Upper lobe of right lung (tissue), 1 donor: ENCODE measurements at regions not wholly inside any gene's neighbourhood (a gene's known extent, or its start where the extent isn't known, plus 50 kb on each side); places are given as distances from the start of the nearest gene placed in this dataset.

Source experiments
- ATAC-seq: fragments of 200-7000 bp; cut with Tn5 transposase; one replicate; pipeline ENCODE4 v1.9.1; 2020; ENCODE audit warnings: mild to moderate bottlenecking, moderate library complexity
- DNase-seq: peaks from one replicate; pipeline ENCODE4 v3.0.0-alpha.2; 2020
- H3K27ac ChIP-seq: fragments of 200-600 bp; one replicate; pipeline ENCODE4 v1.8.0; 2022
- H3K27me3 ChIP-seq: fragments of 200-600 bp; one replicate; pipeline ENCODE4 v1.8.0; 2022; ENCODE audit warnings: mild to moderate bottlenecking
- H3K36me3 ChIP-seq: fragments of 200-600 bp; one replicate; pipeline ENCODE4 v1.8.0; 2022
- H3K4me1 ChIP-seq: fragments of 200-600 bp; one replicate; pipeline ENCODE4 v1.8.0; 2022
- H3K4me3 ChIP-seq: fragments of 200-600 bp; one replicate; pipeline ENCODE4 v1.8.0; 2022; ENCODE audit warnings: mild to moderate bottlenecking
- H3K9me3 ChIP-seq: fragments of 200-600 bp; one replicate; pipeline ENCODE4 v1.8.0; 2022
- CTCF ChIP-seq: fragments of 200-600 bp; IDR thresholded peaks from one replicate; pipeline ENCODE4 v1.8.0; 2022; ENCODE audit warnings: antibody characterized with exemption
- intact Hi-C: fragments of 100-400 bp; cut with DNase I; formaldehyde crosslinking; loops from one replicate; pipeline ENCODE4 v1.11.0; 2022
- donor health status: DM: no; HTN: yes; CAD: no; lungs with severe emphysema.

GRCh38 chr18:37953876-37954275 is 388.3 kb upstream of the CELF4 start:
- intact Hi-C loops: no loop called here
- H3K27ac ChIP-seq: no peak overlapping the region
- no peak overlapping the region for H3K4me3 ChIP-seq
- H3K9me3 ChIP-seq: no peaks in the 10 kb centered on the region
- DNase-seq (no peak), ATAC-seq (no peak)
- no peak for TF ChIP-seq CTCF
- no peaks in the 10 kb centered on the region for H3K36me3 ChIP-seq
- H3K4me1 ChIP-seq: no peaks in the 10 kb centered on the region
- no peaks in the 10 kb centered on the region for H3K27me3 ChIP-seq

GRCh38 chr18:37948471-37948870 is 382.9 kb upstream of the CELF4 start:
- Histone ChIP-seq H3K4me3 (no peak overlapping the region), H3K27me3 (no peaks in the 10 kb centered on the region), H3K4me1 (no peaks in the 10 kb centered on the region), H3K9me3 (no peaks in the 10 kb centered on the region), H3K27ac (no peak overlapping the region), H3K36me3 (no peaks in the 10 kb centered on the region)
- no peak for TF ChIP-seq CTCF
- intact Hi-C loops: no loop called here
- DNase-seq: no peak
- no peak for ATAC-seq

- Histone ChIP-seq H3K27me3 (no peaks in the 10 kb centered on the region), H3K27ac (no peak overlapping the region), H3K4me3 (no peak overlapping the region), H3K4me1 (no peaks in the 10 kb centered on the region), H3K36me3 (no peaks in the 10 kb centered on the region), H3K9me3 (no peaks in the 10 kb centered on the region)
- no peak for DNase-seq
- no peak for TF ChIP-seq CTCF
- intact Hi-C loops: no loop called here
- ATAC-seq: no peak
Measured at GRCh38 chr18:37946324-37946723, 380.7 kb upstream of the CELF4 start.

- no peak overlapping the region for H3K27ac ChIP-seq
- ATAC-seq: no peak
- H3K4me1 ChIP-seq: no peaks in the 10 kb centered on the region
- no peaks in the 10 kb centered on the region for H3K9me3 ChIP-seq
- no peak overlapping the region for H3K4me3 ChIP-seq
- H3K27me3 ChIP-seq: no peaks in the 10 kb centered on the region
- no peak for TF ChIP-seq CTCF
- DNase-seq: no peak
- intact Hi-C loops: no loop called here
- H3K36me3 ChIP-seq: no peaks in the 10 kb centered on the region
Measured at GRCh38 chr18:37944700-37945270, 379.2 kb upstream of the CELF4 start.

GRCh38 chr18:37937287-37937686 is 371.7 kb upstream of the CELF4 start:
- no peak overlapping the region for H3K27ac ChIP-seq
- H3K9me3 ChIP-seq: no peaks in the 10 kb centered on the region
- H3K36me3 ChIP-seq: no peaks in the 10 kb centered on the region
- intact Hi-C loops: no loop called here
- ATAC-seq: no peak
- TF ChIP-seq CTCF: no peak
- H3K4me1 ChIP-seq: no peaks in the 10 kb centered on the region
- no peak for DNase-seq
- H3K27me3 ChIP-seq: no peaks in the 10 kb centered on the region
- H3K4me3 ChIP-seq: no peak overlapping the region

GRCh38 chr18:37935086-37935485 is 369.5 kb upstream of the CELF4 start:
- H3K36me3 ChIP-seq: no peaks in the 10 kb centered on the region
- no peaks in the 10 kb centered on the region for H3K27me3 ChIP-seq
- H3K9me3 ChIP-seq: no peaks in the 10 kb centered on the region
- H3K4me3 ChIP-seq: no peak overlapping the region
- DNase-seq (no peak), ATAC-seq (no peak)
- no peaks in the 10 kb centered on the region for H3K4me1 ChIP-seq
- H3K27ac ChIP-seq: no peak overlapping the region
- intact Hi-C loops: no loop called here
- TF ChIP-seq CTCF: no peak
